HG02798 (cell line): ENCODE measurements at regions not wholly inside any gene's neighbourhood (a gene's known extent, or its start where the extent isn't known, plus 50 kb on each side); places are given as distances from the start of the nearest gene placed in this dataset.

ENCODE experiments used
- ATAC-seq: cut with Tn5 transposase; IDR thresholded peaks from one replicate; pipeline ENCODE4 v1.9.1; 2021; ENCODE audit warnings: mild to moderate bottlenecking; ENCODE audit not compliant: unreplicated experiment, poor library complexity

DNA sequence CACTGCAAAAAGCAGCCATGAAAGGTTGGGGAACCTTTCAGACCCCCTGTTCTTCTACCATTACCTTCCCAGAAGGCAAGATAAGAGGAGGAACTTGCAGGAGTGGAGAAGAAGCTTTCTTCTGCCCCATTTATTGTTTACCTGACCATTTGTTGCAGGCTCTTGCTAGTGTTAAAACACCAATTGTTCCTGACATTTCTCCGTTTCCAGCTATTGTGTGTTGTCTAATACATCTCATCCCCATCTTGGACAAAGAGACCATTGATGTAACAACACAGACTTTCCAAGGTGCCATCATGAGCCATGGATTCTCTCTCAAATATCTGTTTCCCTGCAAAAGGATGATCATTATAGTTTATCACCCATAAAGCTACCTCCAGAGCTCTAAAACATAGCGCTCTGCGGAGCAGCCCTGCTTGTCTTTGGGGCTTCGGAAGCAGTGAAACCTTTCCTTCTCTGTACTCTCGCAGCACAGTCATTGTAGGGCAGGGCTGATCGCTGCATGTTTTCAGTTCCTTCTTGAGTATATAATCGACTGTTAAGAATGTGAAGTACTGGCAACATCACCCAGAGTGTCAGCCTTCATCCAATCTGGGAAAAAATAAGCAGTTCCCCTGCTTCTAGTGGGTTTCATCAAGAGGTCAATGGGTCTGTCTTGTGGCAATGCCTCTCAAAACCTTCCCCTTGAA, 680.0 kb downstream of the SEMA5A start:
- no peak for ATAC-seq

DNA sequence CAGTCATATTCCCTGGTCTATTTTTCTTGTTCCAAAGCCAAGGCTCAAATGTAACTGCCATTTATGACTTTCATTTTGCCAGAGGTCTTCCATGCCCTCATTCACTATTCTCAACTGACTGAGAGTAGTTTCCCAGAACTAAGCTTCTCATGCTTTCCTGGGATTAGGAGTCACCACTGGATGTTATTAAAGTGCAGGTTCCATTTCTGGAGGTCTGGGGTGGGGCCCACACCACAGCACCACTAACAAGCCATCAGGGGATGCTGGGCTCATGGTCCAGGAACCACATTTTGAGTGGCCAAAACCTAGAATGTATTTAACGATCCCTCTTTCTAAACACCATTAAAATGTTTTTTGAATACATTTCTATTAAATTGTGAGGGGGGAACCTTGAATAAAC, 677.6 kb downstream of the SEMA5A start:
- ATAC-seq = no peak

DNA sequence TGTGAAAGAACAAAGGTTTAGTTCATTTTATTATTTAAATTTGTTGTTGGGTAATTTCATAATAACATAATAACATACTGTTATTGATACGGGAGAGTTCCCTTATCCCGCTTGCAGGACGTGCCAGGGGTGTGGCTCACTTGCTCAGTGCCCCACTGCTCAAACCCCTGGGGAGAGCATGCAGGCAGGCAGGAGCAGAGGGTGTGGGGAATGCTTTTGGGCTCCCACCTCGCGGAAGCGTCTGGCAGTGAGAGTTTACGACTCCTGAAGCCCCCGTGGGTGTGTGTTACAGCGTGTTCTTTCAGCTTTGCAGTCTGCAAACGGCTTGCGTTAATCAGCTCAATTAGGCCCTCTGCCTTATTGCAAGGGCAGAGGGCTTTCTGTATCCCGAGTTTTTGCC, 675.9 kb downstream of the SEMA5A start:
- no peak for ATAC-seq

DNA sequence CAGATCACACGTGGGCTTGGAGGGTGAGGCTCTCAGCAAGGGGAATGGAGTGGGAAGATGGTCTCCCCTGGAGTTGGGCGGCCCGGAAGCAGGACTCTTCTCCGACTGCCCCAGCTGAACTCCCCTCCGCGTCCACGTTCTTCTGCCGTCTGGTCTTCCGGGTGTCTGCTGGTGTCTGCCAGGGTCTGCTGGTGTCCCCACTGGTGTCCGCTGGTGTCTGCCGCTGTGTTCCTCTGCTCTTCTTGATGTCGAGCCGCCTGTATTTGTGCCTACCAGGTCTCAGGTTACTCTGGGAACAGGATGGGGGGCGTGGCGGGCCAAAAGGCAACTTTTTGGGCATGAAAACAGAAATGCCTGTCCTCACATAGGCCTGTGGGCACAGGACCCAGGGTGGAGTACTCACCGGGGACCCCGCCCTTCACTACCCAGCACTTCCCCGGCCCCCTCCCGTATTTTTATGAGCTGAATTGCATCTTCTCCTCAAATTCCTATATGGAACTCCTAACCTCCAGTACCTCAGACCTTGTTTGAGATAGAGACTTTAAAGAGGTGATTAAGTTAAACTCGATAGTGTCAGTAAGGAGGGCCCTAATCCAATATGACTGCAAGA, 675.4 kb downstream of the SEMA5A start:
- ATAC-seq = no peak

DNA sequence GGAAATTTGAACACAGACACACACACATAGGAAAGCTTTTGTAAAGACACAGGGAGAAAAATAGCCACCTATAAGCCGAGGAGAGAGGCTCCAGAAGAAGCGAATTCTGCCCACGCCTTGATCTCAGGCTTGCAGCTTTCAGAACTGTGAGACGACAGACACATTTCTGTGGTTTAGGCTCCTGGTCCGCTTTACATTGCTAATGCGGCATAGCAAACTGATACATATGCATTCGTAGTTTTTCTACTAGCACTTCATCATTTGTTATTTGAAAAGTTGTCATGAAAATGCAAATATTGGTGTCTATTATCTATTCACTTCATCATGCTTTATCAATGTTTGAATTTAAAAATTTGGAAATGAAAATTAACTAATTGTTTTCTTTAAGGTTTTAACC, 674.9 kb downstream of the SEMA5A start:
- ATAC-seq = no peak

DNA sequence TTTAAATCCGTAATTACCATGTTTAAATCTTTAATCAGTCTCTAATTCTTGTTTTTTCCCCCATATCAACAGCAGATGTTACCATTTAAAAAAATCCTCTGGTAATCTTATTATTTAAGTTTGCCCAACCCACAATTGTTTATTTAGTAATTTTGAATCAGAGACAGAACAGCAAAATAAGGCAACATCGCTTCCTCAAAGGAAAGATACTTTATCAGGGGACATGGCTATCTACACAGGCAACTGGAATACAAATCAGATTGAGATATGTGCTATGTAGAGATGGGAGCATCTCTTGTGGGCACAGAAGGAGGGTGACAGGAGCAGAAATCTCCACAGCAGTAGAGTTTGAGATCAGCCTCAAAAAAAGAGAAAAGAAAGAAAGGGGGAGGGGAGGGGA, 674.4 kb downstream of the SEMA5A start:
- no peak for ATAC-seq

DNA sequence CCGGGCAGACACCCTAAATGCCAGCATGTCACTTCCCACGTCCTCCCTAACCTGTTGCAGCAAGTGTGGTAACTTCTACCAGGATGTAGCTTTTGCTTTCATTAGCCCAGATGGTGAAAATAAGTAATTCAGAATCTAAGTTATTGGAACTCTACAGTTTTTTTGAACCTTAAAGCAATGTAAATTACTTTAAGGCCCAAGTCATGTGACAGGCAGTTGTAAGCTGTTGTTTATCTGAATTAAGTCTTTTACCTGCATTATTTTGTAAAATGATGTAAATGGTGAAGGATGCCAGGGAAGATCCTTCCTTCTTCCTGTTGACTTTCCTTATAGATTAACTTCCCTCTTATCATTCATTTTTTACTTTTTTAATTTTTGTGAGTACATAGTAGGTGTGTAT, 670.2 kb downstream of the SEMA5A start:
- ATAC-seq = no peak

DNA sequence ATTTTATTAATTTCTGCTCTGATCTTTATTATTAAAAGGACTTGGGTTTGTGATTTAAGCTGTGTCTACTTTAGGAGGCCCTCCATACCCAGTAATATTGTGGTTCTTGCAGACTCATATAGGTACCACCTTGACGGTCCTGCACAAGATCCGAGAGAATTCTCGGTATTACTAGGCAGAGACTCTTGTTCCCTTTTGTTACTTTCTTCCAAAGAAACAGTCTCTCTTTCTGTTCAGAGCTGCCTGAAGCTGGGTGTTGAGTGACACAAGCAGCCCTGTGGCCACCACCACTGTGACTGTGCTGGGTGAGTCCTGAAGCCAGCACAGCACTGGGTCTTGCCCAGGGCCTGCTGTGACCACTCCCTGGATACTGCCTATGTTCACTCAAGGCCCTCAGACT, 666.6 kb downstream of the SEMA5A start:
- ATAC-seq = peak; percentile 75

DNA sequence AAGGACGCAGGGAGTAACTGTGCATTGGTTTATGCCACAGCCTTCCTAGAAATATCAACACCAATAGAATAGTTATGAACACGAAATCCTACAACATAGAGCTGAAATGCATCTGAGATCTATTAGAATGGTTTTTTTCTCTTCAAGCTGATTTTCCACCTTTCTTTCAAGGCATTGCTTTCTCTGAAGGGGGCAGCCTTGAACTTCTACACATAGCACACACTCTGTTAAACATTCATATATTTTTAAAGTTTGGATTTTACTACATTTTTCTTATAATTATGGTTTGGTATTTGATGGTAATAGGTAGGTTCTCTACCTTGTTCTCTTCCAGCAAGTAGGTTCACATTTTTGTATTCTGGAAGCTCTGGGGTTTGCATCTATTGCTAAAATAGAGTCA, 661.8 kb downstream of the SEMA5A start:
- no peak for ATAC-seq

DNA sequence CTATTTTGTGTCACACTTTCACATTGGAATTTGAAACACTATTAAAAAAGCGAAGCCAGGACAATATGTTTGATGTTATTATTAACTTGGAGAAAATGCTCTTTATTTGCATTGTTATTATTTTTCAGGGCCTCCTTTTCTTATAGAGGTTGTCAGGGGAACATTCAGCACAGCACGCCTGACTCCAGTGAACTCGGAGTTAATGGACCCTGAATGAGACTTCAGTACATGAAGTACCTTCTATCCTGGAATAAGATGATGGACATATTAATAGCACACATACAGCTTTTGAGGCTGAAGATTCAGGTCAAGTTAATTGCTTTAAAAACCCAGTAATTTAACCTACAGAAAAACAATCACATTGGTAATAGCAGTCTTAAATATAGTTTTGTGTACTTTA, 652.9 kb downstream of the SEMA5A start:
- no peak for ATAC-seq

DNA sequence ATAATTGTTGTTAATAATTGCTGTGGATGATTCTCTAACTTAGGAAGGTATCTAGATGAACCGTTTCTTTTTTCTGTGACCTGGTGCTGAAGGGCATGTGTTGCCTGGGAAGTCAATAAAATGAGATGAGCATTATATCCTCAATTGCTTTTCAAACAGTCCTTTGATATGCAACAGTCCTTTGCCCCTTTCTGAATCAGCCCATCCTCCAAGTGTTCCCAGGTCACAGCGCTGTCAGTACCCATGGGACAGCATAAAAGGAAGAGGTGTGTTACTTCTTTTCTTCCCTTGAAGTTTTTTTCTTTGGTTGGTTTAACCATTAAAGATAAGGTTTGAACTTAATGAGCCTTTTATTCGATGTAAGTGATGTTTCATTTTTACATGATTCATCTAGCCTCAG, 651.8 kb downstream of the SEMA5A start:
- no peak for ATAC-seq

DNA sequence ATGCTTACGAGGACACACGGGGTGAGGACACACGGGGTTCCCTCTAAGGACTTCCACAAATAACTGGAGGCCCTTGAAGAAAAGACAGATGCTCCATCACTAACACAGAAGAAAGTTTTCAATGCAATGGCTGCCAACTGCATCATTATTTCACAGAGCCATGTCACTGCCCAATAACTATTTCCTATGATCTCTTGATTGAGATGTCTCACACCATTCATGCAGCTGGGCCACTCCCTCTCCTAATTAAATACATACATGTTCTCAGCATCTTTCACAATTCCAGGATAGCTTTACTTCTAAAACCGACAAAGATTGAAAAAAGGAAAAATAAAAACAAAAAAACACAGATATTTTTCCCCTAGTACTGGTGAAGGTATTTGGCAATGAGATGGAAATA, 650.8 kb downstream of the SEMA5A start:
- ATAC-seq = no peak

DNA sequence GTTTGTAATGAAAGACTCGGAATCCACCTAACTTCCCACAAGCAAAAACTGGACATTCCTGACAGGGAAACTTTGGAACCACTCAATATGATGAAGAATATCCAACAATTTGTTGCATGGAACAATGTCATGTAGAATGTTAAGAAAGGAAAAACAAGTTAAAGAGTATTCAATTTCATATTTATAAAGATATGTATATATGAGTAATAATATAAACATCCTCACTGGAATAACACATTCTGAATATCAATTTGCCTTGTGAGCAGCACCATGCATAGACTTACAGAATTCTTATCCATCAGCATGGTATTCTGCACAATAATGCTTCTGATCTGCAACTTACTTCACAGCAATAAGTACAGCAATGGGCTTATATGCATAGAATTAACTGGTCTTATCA, 650.3 kb downstream of the SEMA5A start:
- ATAC-seq = no peak

DNA sequence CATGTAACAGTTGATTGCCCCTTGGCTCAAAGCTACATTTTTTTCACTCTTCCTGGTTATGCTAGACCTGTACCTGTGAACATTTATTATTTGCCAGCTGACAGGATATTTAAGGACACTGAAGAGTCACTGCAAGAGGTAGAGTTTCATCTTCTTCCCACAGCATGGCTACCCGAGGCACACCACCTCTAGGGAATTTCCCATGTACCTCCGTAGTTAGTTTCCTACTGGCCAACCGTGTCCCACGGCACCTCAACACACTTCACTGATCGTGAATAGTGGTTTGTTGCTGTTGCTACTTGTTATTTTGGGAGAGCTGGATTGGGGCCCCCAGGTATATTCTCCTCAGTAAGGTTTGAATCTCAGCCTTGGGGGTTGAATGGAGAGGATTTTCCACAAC, 648.6 kb downstream of the SEMA5A start:
- ATAC-seq = no peak

DNA sequence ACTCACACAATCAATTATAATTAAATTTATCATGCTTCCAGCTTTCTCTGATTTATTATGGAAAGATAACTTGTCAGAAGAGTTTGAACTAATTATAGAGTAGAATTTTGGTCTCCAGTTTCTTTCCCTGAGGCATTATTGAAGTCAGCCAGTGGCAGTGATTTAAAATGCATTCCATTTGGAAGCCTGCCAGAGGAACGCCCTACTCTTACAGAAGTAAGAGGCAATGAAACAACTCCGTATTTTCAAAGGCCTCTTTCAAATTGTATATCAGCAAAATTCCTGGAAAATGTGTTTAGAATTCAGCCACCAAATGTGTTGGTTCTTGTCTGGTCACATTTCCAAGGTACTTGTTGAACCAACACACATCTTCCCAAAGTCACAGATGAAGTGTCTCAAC, 640.9 kb downstream of the SEMA5A start:
- no peak for ATAC-seq

DNA sequence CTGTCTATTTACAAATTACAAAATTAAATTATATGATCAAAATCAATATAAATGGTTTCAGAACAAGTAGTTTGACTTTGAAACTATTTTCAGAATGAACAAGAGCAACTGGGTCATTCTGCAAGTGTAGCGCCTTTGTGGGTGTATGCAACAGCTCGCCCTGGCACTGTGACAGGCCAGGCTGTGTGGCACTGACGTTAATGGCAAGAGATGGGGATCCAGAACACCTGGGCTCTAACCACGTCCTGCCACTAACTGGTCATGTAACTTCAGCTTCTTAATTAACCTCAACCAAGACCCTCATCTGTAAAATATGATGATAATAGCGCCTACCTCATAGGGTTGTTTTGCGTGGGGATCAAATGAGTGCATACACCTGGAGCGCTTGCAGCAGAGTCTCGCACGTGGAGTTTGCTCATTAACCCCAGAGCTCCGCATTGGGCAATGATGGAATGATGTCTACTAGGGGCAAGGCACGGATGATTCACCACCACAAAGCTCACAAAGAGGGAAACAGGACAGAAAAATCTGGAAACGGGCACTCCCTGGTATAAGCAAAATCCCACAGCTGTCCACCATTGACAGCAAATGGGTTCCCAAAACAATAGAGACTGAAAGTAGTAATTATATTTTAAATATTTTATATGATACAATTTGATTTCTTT, 639.4 kb downstream of the SEMA5A start:
- ATAC-seq = no peak

DNA sequence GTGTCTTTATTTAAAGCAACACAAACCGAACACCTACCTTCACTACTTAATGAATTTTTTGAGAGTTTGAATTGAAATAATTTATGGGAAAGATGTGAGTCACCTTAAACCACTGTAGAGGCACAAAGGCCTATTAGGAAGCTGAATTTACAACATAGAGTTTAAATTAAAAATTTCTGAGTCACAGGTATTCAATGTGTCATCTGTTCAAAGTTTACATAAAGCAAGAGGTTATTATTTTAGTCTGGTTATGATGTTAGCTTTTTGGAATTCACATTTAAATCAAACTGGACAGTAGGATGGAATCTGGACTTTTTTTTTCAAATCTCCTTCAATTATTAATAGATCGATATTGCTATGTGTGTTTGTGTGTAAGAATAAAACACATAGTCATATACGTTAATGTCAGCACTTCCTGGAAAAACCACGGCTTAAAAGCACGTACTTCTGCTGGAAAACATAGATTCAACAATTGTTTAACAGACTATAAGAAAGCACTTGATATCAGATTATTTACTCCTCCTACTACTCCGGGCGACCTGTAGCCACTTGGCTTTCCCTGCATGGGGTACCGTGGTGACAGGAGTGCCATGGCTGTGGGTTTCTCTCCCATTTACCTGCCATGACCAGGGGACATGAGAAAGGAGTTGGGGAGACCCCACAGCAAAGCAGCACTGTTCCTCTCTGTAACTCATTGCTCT, 638.6 kb downstream of the SEMA5A start:
- no peak for ATAC-seq

DNA sequence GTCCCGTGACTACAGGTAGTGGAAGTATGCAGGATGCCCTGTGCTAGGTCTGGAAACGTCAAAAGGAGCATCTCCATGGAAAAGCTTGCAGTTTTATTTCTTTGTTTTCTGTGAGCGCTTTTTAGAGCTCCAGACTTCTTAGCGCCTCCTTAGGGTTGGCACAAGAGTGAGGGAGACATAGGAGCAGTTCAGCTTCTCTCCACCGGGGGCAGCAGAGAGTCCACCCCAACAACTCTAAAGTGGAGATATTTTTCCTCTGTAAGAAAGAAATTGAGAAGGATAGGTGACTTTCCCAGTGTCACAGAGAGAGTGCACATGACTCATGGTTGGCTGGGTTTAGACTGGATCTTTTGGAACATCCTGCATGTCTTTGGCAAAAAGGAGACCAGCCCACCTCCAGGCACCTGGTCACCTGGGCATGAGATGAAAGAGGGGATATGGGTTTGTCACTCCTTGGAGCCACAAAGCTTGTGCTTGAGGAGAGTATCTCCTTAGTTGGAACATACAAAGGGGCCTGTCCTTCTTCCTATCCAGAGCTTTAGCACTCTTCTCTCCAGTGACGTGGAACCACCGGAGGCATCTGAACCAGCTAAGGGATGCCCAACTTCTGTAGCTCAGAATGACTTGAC, 637.7 kb downstream of the SEMA5A start:
- ATAC-seq = peak; percentile 71

DNA sequence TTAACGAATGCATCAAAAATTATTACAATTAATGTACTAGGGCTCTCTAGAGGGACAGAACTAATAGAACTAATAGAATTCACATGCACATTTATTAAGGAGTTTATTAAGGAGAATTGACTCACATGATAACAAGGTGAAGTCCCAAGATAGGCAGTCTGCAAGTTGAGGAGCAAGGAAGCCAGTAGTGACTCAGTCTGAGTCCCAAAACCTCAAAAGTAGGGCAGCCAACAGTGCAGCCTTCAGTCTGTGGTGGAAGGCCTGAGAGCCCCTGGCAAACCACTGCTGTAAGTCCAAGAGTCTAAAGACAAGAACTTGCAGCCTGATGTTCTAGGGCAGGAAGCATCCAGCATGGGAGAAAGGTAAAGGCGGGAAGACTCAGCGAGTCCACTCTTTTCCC, 633.8 kb downstream of the SEMA5A start:
- ATAC-seq = no peak

DNA sequence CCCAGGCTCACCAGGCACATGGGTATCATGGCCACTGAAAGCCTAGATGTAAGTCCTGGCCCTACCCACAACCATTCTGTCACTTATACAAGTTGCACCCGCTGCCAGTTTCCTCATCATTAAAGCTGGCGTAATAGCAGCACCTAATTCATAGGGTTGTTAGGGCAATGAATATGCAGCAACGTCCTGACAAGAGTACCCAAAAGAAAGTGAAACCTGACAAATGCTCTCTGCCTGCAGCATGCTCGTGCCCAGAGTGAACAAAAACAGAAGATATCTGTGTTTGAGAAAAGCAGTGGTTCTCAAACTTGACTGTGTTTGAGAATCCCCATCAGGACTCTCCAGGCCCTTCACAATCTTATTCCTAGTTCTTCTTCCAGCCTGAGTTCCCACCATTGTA, 632.4 kb downstream of the SEMA5A start:
- peak; percentile 76 for ATAC-seq

DNA sequence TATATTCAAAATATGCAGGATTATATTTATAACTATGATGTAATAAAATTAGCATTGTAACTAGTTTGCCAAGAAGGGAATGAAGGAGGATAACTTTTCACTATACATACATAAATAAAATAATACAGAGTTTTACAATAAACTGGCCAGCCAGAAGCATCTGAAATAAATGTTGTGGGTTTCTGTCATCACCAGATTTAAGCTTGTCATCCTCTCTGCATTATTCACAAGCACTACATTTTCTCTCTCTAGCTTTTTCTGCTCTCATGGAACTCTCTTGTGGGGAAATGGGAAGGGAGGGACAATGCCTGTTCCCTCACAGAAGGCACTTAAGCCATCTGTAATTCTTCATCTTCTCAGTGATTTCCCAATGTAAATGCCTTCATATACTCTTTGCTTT, 626.8 kb downstream of the SEMA5A start:
- no peak for ATAC-seq
